Caki2 (cell line): ENCODE measurements at regions not wholly inside any gene's neighbourhood (a gene's known extent, or its start where the extent isn't known, plus 50 kb on each side); places are given as distances from the start of the nearest gene placed in this dataset.

Source experiments
- DNase-seq: peaks from one replicate; pipeline ENCODE4 v3.0.0-alpha.2; 2015; ENCODE audit warnings: low read depth
- in situ Hi-C: cut with HindIII; loops from 2 replicates; pipeline ENCODE4 v1.10.0; 2016; ENCODE audit warnings: low sequenced_read_pairs, low pct_unique_long_range_greater_than_20kb, mixed read lengths

DNA sequence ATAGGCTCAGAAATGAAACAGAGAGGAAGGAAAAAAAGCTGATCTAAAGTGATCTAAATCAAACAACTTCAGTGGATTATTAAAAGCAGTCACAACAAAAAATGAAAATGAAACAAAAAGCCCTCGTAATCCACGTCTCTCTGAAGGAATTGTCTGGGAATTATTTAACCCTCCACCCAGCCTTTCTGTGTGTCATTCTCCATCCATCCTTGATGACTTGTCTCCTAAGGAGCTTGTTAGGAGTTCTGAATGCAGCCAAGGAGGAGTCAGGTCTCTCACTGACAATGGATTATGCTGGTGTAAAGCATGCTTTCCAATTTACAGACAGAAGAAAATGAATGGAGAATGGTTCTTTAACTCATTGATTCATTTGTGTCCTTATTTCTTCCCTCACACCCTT, 359.3 kb upstream of the RUNX1 start:
- no peak for DNase-seq
- in situ Hi-C loops, result no loop called here

DNA sequence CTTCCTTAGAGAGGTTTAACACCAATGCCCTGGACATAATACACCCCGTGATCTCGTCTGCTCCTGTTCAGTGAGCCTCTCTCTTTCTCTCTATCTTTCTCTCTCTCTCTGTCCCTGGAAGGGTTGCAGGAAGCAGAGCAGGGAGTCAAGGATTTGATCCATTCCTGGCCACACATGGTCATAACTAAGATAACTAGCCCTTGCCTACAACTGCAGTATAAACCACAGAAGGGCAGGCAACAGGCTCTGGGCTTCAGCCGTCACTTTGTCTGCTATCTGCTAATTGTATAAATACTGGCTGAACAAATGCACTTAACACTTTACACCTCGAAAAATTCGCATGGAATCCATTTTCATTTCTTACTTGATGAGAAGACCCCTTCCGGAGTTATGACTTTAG, 357.5 kb upstream of the RUNX1 start:
- in situ Hi-C loops, result no loop called here
- DNase-seq, result no peak

DNA sequence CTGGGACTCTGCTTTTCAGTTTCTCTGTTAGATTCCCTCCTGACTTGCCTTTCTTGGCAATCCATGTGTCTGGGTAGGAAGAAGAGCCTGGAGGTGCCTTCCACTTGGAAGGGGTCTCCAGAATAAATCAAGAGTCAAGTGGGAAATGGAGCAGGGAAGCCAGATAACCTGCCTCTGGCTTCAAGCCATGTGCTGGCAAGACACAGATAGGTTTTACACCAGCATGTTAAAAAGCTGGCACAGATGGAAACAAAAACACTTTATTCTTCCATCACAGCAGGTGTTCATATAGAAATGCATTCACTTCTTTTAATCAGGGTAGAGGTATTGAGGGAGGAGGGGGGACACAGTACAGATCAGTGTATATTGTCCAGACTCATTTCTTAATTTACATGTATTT, 356.9 kb upstream of the RUNX1 start:
- in situ Hi-C loops, result no loop called here
- DNase-seq, result no peak

DNA sequence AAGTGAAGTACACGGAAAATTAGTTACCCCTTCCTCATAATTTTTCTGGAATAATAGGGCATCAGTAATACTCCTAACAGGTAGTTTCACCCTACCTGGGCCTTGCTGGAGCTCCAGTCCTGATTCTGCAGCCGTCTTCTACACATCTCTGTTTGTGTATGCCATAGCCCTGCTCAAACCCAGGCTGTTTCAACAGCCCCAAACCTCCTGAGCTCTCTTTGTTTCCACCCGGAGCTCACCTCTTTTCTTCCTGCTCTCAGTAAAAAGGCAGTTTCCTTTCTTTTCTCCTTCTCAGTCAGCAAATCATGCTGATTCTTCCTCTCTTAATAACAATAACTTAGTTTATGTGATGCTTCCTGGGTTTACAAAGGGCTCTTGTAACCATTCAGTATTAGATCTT, 355.1 kb upstream of the RUNX1 start:
- DNase-seq, result no peak
- in situ Hi-C loops, result no loop called here

DNA sequence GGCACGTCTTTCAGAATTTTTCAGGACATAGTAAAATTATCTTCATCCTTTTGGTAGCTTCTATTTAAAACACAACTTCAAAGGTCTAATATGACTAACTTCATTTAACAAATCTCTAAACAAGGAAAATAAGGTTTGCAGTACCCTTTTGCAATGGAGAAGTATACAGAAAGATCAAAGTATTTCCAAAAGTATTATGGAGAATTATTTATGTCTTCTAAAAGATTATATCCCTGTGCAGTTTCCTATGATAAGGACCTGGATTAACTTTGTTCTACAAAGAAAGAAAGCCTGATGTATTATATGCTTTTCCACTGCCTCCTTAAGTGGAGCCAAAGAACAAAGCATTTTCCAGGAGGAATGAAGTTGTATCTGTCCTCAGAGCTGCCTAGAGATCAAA, 353.0 kb upstream of the RUNX1 start:
- in situ Hi-C loops, result no loop called here
- DNase-seq, result no peak

DNA sequence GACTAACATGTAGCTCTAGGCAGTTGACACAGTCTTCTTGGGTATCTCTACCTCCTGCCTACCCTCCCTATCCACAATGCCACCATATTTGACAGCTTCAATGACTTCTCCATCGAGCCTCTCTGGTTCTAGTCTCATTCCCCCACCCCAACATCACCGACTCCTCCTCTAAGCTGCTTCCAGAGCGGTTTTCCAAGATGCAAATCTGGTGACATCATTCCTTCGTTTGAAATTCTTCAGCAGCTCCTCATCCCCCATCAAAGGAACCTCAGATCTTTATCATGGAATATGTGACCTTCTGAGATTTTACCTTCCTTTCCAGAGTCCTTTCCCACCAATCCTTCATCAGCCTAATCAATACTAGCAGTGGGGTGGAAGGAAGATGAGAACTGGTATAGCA, 352.4 kb upstream of the RUNX1 start:
- no peak for DNase-seq
- in situ Hi-C loops, result no loop called here

DNA sequence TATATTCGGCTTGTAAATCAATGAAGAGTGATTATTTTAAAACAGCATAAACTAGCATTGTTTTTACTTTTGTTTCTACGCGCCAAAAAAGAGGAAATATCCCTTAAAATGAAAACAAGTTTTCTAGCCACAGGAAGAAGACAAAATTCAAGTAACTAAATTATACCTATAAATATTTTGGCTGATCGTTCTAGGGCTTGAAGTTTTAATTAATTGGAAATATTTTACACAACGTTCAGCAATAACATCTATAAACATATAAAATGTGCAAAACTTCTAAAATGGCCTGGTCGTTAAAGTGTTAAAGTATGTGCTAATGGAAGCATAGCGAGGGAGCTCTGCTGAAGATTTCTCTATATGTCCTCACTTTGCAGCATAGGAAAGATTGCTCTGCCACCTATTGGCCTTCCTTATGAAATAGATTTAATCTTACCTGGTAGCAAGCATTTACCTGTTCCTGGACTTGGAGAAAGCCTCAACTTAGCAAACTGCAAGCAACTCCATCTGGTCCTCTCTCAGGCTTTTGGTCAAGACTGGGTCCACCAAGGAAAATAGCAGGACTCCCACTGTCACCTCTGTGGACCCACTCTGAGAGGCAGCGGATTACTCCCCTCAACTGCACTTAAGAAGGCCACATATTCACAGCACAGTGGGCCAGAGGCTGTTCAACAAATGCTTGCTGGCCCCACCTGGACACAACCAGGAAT, 351.3 kb upstream of the RUNX1 start:
- in situ Hi-C loops, result no loop called here
- peak; percentile 69 for DNase-seq

DNA sequence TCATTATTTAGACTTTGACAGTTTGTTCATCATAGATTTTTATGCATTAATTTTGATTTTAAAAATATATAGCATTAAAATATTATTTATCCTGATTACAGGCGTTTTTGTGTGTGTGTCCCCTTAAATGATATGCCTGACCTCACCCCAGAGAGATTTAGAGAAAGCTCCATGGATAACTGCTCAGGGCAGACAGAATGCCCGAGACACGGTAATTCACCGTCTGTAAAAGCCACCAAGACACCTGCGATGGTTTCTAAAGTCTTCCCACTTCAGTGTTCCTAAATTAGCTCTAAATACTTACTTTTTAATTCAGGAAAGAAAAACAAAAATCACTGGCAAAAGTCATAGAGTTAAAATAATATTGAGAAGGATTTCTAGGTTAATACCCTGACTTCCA, 350.6 kb upstream of the RUNX1 start:
- no peak for DNase-seq
- in situ Hi-C loops, result no loop called here

DNA sequence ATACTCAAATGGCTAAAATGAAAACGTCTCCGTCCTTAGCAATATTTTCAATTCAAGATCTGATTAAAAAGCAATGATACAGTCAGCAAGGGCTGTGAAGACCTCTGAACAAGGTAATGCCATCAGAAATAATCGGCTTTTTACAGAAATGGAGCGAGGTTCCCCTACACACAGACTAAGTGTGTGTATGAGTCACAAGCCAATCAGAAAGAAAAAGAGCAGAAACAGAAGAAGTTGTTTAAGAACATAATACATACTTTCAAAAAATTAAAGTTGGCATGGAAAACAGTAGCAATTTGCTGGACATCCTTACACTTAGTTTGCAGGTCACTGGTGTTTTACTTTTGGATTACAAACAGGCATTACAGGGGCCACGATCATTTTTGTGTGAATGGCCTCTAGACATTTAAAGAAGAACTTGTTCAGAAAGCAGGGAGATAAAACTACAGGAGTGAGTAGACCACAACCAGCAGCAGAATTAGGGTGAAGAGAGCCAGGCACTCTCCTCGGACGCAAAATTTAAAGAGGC, 350.0 kb upstream of the RUNX1 start:
- DNase-seq, result no peak
- in situ Hi-C loops, result no loop called here

DNA sequence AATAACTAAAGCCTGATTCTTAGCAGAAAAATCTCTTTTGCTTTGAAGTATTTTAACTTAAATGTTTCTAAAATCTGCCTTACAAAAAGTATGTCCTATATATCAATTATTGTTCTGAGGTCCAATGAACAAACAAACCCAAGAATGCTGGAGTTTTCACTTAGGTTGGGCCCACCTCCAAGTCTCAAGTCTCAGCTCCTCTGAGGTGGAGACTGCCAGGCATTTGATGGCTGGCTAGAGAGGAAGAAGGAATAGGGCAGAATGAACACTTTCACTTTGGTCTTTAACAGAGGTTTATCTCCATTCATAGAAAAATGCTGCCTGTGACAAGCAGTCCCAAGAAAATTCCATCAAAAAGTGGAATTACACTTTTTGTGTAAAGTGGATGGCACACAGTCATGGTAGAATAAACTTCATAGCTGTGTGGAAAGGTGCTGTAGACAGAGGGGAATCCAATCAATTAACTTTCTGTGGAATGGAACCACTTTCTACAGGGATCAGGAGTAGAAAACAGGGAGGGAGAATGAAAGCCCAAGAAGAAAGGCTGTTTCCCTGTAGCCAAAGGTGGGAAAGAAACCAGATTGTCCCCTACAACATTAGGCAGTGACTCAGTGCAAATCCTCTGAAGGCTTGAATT, 349.4 kb upstream of the RUNX1 start:
- no peak for DNase-seq

DNA sequence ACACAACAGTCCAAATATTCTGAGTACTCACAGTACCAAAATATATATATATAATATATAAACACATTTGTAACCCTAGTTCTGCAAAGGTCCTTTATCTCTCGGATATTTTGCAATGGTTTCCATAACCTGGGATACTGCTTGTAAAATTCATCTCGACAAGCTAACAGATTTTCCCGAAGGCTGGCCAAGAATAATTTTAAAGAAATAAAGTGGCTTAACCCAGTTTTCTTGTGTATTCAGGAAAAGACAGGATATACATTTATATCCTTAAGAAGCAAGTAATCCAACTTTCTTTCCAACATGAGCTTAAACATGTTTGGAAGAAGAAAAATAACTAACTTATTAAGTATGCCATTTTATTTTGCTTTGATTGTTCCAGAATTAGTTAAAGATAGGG, 348.7 kb upstream of the RUNX1 start:
- DNase-seq, result no peak
- in situ Hi-C loops, result no loop called here

More for the DNA sequence above, 349.4 kb upstream of the RUNX1 start:
- in situ Hi-C loops, result no loop called here

DNA sequence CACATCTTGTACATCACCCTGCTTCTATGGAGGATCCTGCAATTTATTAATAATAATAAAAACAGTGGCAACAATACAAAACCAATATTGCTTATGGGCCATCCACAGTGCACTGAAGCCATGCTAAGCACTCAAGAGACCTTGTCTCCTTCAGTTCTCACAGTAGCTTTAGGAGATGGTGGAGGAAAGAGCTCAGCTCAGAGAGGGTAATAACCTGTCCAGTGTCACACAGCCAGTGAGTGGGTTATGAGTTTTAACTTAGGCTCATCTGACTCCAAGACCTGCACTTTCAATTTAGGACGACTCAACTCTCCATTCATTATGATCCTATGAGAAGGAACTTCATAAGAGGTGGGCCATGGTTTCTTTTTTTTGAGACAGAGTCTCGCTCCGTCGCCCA, 347.6 kb upstream of the RUNX1 start:
- in situ Hi-C loops, result no loop called here
- DNase-seq, result no peak

DNA sequence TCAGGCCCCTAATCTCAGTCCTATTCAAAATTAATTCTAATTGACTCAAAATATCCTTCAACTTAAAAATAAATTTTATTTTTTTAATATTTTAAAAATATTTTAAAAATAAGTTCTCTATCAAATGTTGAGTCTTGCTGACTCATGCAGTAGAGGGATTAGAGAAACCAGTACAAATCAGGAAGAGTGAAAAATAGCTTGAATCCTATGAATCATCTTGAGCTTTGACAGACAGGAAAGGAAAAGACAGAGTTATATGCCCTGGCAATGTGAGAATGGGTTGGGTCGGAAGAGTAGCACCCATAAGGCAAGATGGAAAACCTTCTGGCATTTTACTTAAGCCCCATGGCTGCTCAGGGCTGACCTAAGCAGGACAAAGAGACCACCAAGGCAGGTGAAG, 346.6 kb upstream of the RUNX1 start:
- DNase-seq, result no peak
- in situ Hi-C loops, result no loop called here

DNA sequence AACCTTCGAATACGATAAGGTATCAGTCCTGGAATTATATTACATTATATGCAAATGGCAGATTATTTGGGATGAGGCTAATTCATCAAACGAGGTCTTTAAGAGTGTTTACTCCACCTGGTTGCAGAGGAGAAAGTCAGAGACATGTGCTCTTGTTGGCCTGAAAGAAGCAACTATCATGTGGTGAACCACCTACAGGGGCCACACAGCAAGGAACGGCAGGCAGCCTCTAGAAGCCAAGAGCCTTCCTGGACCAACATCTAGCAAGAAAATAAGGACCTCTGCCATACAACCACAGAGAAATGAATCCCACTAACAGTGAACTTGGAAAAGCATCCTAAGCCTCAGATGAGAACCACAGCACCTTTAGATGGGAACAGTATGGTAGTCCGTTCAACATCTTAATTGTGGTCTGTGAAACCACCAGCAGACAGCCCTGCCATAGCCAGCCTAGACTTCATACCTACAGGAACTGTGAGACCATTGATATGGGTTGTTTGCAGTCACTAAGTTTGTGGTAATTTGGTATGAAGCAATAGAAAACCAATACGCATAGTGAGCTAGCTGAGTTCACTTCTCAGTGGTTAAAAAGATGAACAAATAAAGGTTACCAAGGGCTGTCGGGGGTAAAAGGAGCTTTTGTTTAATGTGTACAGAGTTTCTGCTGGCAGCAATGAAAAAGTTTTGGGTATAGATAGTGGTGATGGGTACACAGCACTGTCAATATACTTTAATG, 345.7 kb upstream of the RUNX1 start:
- in situ Hi-C loops, result no loop called here
- DNase-seq, result no peak

DNA sequence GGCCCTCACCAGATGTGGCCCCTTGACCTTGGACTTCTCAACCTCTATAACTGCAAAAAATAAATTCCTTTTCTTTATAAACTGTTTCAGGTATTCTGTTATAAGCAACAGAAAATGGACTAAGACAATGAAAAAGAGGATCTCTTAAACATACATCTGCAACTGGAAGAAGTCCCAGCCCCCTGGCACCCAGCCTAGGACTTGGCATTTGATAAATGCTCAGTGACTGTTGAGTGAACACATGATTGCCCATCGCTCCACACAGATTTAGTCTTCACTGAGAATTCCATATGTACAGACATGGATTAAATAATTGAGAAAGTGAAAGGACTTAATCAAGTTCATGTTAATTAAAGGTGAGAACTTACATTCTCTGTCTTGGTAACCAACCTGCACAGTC, 344.9 kb upstream of the RUNX1 start:
- in situ Hi-C loops, result no loop called here
- no peak for DNase-seq

DNA sequence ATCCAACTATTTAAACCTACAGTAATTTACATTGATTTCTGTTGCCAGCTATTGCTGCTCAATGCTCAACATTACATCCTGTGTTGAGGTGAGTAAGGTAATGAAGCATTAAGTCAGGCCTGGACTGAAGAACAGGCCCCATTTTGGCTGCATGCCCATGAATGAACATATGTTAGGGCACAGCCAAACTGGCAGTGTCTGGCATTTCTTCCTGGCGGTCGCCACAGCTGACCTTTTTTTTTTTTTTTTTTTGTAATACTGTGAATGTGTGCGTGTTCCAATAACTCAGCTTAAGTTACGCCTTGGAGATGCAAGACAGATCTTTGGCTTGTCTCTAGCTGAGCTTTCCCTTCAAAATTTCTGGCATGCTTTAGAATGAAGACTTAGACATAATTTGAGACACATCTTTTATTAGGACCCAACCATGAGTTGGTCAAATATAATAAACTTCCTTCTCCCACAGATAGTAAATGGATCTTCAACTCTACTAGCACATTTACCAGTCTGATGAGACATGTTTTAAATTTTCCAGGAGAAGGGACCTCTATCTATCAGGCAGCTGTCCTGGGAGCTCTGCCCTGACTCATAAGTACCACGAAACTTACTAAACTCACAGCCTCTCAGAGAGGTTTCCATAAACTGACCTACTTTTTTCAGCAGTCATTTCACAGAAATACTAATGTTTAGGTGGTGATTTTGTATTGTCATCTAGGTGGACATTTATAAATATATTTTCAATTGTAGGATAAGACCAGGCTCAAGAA, 341.1 kb upstream of the RUNX1 start:
- DNase-seq, result no peak
- in situ Hi-C loops, result no loop called here

DNA sequence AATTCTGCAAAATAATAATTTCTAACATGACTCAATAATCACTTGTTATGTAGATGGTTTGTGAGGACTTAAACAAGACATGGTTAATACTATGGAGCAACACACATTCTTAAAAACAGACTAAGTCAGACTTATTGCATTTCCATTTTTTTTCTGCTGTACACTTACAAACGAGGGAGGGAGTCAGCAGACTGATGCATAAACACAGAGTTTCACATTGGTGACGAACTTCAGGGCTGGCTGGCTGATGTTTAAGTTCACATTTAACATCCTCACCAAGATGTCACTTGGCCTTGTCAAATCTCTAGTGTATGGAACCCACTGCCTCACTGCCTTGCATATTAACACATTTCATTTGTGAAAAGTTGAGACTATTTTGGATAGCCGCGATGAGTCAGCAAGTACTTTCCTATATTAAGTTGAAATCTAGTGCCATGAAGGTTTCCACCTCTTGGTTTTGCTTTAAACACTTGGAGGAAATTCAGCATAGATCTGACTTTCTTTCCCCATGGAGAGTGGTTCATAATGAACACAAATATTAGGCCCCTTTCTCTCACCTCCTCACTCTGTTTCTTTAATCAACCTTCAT, 337.5 kb upstream of the RUNX1 start:
- in situ Hi-C loops, result no loop called here
- DNase-seq, result no peak

DNA sequence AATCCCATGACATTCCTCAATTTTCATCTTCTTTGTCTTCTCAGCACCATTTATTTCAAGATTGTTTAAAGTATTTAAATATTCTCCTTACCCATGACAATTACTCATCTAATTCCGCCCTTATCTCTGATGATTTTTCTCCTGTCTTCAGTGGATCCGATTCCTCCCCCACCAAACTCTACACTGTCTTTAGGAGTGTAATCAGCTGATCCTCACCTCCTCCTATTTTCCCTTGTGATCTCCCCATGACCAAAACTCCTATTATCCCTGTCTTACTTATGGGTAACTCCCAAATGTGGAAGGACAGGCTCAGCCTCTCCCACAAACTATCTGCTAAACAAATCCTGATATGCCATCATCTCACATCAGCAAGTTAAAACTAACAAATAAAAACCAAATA, 335.3 kb upstream of the RUNX1 start:
- DNase-seq, result no peak
- in situ Hi-C loops, result no loop called here
